ENCODE measurements at regions not wholly inside any gene's neighbourhood (a gene's known extent, or its start where the extent isn't known, plus 50 kb on each side); places are given as distances from the start of the nearest gene placed in this dataset.

DNA sequence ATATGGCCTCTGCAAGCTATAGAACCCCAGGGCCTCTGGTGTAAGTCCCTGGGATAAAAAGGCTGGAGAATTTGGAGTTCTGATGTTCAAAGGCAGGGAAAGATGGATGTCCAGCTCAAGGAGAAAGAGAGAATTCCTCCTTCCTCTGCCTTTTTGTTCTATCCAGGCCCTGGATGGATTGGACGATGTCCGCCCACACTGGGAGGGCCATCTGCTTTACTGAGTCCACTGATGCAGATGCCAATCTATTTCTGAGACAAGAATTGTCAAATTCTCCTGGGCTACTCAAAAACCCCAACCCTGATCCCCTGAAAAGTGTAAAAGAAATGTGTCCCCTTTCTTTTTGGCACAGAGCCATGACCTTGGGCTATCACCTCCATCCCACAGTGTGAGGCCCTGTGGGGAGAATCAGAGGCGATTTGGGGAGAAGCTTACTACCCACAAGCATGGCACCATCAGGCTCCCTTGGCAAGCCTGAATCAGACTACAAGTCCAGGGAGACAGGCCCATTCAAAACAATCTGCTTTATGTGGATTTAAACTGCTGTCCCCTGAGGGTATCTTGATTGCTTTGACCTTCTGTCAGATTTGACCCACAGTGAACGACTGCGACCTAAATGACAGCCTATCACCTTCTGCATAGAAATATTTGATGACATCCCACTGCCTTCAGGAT is 334.0 kb downstream of the NUAK1 start:
- Mint-ChIP-seq H3K27ac (no peak overlapping the region), H3K4me1 (no peaks in the 10 kb centered on the region), H3K27me3 (peaks cover 3% of the 10 kb centered on the region), H3K4me3 (no peak overlapping the region), H3K9me3 (peaks cover 5% of the 10 kb centered on the region), H3K36me3 (ENCODE audit: low read depth) (no peaks in the 10 kb centered on the region)
- ATAC-seq (replicated peaks): no peak

DNA sequence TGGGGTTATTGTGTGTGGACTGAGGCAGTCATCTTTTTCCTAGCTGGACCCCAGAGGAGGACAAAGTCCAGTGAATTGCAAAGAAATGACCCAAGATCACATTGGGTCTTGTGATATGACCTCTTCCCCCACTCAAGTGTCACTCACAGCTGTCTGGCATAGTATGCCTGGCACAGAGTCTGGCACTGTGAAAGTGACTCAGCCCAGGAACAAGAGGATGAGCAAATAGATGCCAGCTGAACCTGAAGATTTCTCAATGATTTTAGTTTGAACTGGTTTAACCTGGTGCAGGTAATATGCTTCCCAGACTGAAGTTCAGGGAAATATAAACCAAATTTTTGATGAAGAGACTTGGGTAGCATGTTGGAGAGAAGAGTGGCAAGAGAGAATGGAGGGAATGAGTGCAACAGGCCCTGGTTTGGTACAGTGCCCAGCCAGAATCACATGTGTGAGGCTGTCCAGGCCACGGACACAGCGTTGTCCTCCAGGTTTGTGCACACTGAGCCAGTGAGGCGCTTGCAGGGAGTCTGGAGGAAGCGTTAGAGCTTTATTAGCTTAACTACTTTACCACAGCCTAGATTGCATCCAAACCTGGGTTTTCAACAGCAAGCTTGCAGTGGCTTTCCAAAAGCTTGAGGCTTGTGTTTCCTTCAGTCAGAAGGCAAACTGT is 332.9 kb downstream of the NUAK1 start:
- H3K4me3 Mint-ChIP-seq: no peak overlapping the region
- no peaks in the 10 kb centered on the region for H3K36me3 Mint-ChIP-seq (ENCODE audit: low read depth)
- no peak for ATAC-seq (replicated peaks)
- H3K27ac Mint-ChIP-seq: no peak overlapping the region
- no peaks in the 10 kb centered on the region for H3K4me1 Mint-ChIP-seq
- H3K27me3 Mint-ChIP-seq: peaks cover 3% of the 10 kb centered on the region
- H3K9me3 Mint-ChIP-seq: peaks cover under 1% of the 10 kb centered on the region

DNA sequence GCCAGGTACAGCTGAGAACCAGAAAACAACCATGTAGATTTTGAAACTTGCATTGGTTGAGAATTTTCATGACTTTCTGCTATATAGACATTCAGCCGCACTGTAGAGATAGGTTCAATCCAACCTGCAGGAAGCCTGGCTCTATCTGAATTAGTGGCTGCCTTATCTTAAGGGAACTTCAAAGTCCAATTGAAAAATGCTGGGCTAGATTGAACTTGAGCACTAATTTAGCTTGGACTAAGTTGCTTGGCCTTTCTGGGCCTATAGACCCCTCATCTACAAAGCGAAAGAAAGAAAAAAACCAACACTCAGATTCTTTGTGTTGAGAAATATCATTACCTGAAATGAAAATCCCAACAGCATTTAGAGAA is 332.4 kb downstream of the NUAK1 start:
- no peaks in the 10 kb centered on the region for H3K4me1 Mint-ChIP-seq
- peaks cover 3% of the 10 kb centered on the region for H3K27me3 Mint-ChIP-seq
- no peak overlapping the region for H3K27ac Mint-ChIP-seq

DNA sequence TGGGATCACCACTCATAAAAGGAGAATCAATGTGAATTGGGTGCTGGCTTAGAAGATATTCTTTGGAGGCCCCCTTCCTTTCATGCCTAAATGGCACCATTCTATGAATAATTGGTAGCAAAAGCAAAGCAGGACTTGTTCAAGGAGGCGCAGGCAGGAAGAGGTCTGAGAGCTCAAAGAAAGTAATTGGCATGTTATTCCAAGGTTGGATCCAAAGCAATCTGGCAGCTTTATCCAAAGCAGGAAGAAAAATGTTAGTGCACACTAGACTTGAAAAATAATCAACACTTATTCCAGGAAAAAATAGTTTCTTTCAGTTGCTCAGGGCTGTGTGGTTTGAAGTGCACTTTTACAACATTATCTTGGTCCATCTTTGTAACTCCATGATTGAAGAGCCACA is 326.4 kb downstream of the NUAK1 start:
- Mint-ChIP-seq H3K27ac (no peak overlapping the region), H3K4me1 (no peaks in the 10 kb centered on the region), H3K9me3 (peaks cover 4% of the 10 kb centered on the region), H3K27me3 (no peaks in the 10 kb centered on the region), H3K4me3 (no peak overlapping the region), H3K36me3 (ENCODE audit: low read depth) (no peaks in the 10 kb centered on the region)
- no peak for ATAC-seq (replicated peaks)

More for the DNA sequence above, 332.4 kb downstream of the NUAK1 start:
- H3K9me3 Mint-ChIP-seq: peaks cover 4% of the 10 kb centered on the region
- ATAC-seq (replicated peaks): no peak
- H3K4me3 Mint-ChIP-seq: no peak overlapping the region
- no peaks in the 10 kb centered on the region for H3K36me3 Mint-ChIP-seq (ENCODE audit: low read depth)

DNA sequence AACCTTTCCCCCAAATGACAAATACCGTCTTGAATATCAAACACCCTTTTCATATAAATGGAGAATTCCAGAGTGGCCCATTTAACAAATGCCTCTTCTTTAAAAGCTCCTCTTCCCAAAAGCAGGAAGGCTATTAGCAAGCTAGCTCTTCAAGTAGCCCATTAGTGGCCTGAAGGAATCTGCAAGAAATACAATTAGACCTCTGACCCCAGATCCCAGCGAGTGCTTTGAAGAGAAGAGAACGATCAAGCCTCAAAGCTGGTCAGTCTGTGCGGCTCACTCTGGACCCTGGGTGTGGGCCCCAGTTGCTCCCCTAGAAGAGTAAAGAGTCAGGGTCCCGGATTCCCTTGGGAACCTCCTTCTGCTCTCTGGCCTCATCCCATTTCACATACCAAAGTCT is 325.6 kb downstream of the NUAK1 start:
- no peaks in the 10 kb centered on the region for H3K4me1 Mint-ChIP-seq
- no peak overlapping the region for H3K4me3 Mint-ChIP-seq
- ATAC-seq (replicated peaks): no peak

DNA sequence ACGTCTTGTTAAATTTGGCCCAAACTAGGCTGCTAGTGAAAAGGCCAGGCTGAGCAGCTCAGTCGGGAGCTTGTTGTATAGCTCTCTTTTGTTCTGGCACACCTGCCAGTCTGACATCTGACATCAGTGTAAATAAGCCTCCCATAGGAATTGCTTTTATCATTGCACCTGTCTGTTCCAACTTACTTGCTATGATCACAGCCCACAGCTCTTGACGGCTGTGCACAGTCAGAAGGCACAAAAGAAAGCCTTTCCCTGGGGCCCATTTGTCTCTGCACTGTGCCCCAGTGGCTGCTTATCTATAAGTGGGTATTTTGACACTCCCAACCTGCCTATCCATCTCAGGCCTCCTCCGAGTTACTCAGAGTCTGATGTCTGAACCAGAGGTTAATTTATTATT is 324.5 kb downstream of the NUAK1 start:
- H3K27ac Mint-ChIP-seq: no peak overlapping the region
- H3K4me3 Mint-ChIP-seq: no peak overlapping the region
- no peaks in the 10 kb centered on the region for H3K4me1 Mint-ChIP-seq
- no peaks in the 10 kb centered on the region for H3K27me3 Mint-ChIP-seq
- peaks cover 4% of the 10 kb centered on the region for H3K9me3 Mint-ChIP-seq
- H3K36me3 Mint-ChIP-seq (ENCODE audit: low read depth): no peaks in the 10 kb centered on the region
- ATAC-seq (replicated peaks): no peak

More for the DNA sequence above, 325.6 kb downstream of the NUAK1 start:
- no peaks in the 10 kb centered on the region for H3K27me3 Mint-ChIP-seq
- H3K27ac Mint-ChIP-seq: no peak overlapping the region
- no peaks in the 10 kb centered on the region for H3K36me3 Mint-ChIP-seq (ENCODE audit: low read depth)
- H3K9me3 Mint-ChIP-seq: peaks cover 4% of the 10 kb centered on the region

DNA sequence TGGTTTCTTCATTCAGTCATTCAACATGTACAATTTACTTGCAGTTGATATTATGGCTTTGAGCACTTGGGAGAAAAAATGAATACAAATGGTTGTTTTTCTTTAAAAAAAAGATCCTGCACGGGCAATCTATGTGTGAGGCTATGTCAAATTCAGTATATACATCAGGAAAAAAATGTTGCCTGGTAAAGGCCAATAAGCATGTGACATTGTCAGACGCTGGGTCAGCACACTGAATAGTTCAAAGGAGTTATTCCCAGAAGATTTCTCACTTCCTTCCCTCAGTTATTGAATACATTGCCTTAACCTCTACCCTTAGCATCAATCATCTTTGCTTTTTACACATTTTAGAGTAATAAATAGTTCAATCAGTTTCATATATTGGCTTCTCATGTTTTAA is 319.2 kb downstream of the NUAK1 start:
- no peaks in the 10 kb centered on the region for H3K36me3 Mint-ChIP-seq (ENCODE audit: low read depth)
- no peaks in the 10 kb centered on the region for H3K4me1 Mint-ChIP-seq
- H3K27ac Mint-ChIP-seq: no peak overlapping the region
- peaks cover 8% of the 10 kb centered on the region for H3K9me3 Mint-ChIP-seq
- peaks cover 12% of the 10 kb centered on the region for H3K27me3 Mint-ChIP-seq
- no peak overlapping the region for H3K4me3 Mint-ChIP-seq
- ATAC-seq (replicated peaks): no peak

DNA sequence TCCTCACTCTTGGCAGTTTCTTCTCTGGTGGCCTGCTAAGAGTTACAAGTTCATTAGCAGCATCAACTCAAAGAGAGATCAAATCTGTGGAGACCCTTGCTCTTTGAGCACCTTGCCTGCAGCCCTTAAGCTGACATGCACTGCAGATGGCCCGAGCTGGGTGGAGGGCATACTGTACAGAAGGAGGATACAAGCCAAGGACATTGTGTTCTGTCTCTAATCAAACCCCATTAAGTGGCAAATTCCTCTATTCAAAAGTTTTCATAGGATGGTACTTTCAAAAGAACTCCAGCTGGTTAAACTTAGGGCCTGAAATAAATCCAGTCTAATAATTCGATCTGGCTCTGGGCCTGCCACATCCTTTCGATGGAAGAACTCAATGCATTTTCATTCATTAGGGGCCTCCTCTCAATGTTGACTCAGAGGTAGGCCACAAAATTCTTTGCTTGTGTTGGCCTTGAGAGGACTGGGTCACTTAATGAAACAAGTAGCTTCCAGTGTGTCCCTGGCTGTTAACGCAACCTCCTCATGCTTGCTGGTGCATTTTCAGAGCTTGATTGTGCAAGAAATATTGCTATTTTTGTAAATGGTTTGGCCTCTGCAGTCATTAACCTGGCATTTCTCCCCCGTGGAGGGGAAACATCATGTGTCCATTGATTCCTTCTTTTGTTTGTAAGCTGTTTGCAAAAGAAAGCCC is 318.2 kb downstream of the NUAK1 start:
- H3K4me3 Mint-ChIP-seq: no peak overlapping the region
- H3K27ac Mint-ChIP-seq: no peak overlapping the region
- no peaks in the 10 kb centered on the region for H3K36me3 Mint-ChIP-seq (ENCODE audit: low read depth)
- peaks cover 8% of the 10 kb centered on the region for H3K9me3 Mint-ChIP-seq
- peaks cover 15% of the 10 kb centered on the region for H3K27me3 Mint-ChIP-seq
- H3K4me1 Mint-ChIP-seq: no peaks in the 10 kb centered on the region
- no peak for ATAC-seq (replicated peaks)

DNA sequence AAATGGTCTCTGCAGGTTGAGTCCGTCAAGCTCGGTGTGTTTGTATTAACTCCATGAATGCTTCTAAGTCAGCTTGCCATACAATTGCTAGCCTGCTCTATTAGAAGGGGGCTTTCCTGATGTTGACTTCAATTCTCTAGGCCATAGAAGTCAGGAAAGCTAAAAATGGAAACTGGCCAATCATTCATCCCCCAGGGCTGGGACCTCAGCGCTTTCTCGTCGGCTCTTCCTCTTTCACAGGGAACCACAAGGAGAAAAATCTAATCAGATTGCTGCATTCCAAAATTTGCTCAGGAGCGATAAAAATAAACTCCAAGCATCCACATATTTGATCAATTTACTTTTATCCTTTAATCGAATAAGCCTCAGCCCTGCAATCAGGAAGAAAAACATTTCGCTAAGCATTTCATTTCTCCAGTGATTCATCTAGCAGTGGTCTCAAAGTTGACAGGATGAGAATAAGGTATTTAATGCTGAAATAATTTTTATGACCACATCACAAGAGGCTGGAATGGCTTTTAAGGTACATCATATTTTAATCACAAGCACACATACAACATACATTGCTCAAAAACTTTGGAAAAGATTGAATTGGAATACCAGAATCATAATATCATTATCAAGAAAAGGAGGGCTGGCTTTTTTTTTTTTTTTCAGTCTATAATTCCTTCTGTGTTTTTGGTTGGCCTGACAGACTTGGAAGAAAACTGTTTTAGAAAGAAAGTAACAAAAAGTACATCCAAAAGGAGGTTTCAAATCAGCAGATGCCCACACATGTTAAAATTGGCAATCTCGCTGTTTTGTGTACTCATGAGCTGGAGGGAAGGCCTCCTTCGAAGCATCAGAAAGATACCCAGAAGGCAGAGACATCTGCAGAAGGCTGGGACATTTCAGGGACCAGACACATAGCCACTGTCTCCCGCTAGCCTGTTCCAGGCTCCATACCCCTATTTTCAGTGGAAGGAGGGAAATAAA is 316.3 kb downstream of the NUAK1 start:
- Mint-ChIP-seq H3K27me3 (peaks cover 15% of the 10 kb centered on the region), H3K27ac (no peak overlapping the region), H3K9me3 (peaks cover 8% of the 10 kb centered on the region), H3K36me3 (ENCODE audit: low read depth) (no peaks in the 10 kb centered on the region), H3K4me1 (no peaks in the 10 kb centered on the region), H3K4me3 (no peak overlapping the region)
- ATAC-seq (replicated peaks): no peak

DNA sequence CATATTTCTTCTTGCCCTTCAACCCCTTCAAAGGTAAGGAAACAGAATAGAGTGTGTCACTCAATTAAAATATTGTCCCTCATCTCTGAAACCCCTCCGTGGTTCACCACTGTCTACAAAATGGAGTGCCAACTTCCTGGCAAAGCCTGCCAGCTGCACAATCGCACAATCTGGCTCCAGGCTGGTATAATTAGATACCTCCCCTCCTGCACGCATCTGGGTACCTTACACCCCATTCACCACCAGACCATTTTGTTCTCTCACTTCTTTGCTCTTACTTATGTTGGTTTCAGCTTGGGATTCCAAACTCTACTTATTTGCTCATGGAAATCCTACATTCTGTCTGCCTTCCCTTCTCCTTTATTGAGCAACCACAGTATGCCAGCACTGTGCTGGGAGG is 314.9 kb downstream of the NUAK1 start:
- no peak overlapping the region for H3K27ac Mint-ChIP-seq
- H3K4me3 Mint-ChIP-seq: no peak overlapping the region
- no peak for ATAC-seq (replicated peaks)
- no peaks in the 10 kb centered on the region for H3K4me1 Mint-ChIP-seq
- peaks cover 15% of the 10 kb centered on the region for H3K27me3 Mint-ChIP-seq
- no peaks in the 10 kb centered on the region for H3K36me3 Mint-ChIP-seq (ENCODE audit: low read depth)
- H3K9me3 Mint-ChIP-seq: peaks cover 8% of the 10 kb centered on the region

DNA sequence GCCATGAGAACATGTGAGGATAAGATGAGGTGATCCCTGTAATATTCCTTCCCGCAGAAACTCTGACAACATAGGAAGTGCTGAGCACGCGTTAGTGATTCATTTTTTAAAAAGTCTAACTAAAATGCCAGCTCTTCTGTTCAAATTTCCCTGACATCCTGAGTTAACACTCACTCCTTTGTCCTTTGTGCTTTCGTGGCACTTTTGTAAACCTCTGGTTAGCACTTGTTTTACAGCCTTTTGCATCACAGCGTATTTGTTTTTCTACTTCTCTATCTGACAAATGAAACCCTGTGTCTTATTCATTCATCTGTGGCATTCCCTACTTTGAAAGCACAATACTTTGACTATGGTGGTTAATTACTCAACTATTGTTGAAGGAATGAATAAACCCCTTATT is 313.6 kb downstream of the NUAK1 start:
- ATAC-seq (replicated peaks): no peak
- no peak overlapping the region for H3K27ac Mint-ChIP-seq
- no peak overlapping the region for H3K4me3 Mint-ChIP-seq
- peaks cover 8% of the 10 kb centered on the region for H3K9me3 Mint-ChIP-seq
- no peaks in the 10 kb centered on the region for H3K36me3 Mint-ChIP-seq (ENCODE audit: low read depth)
- no peaks in the 10 kb centered on the region for H3K4me1 Mint-ChIP-seq
- peaks cover 15% of the 10 kb centered on the region for H3K27me3 Mint-ChIP-seq

DNA sequence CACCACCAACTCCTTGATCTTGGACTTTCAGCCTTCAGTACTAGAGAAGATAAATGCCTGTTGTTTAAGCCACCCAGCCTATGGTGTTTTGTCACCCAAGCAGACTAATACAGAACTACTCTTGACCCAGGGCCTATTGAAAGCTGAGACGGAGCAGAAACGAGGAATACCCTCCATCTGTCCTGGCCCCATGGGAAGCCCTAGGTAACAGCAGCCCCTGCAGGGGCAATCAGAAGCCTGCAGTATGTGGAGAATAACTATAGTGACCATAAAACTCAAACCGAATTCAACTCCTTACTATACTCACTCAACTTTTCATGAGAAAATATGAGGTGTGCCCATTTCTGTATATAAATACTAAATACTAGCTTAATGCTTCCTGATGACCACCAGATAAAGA is 307.4 kb downstream of the NUAK1 start:
- no peaks in the 10 kb centered on the region for H3K4me1 Mint-ChIP-seq
- H3K27ac Mint-ChIP-seq: no peak overlapping the region
- no peaks in the 10 kb centered on the region for H3K36me3 Mint-ChIP-seq (ENCODE audit: low read depth)
- ATAC-seq (replicated peaks): no peak
- H3K4me3 Mint-ChIP-seq: no peak overlapping the region
- no peaks in the 10 kb centered on the region for H3K27me3 Mint-ChIP-seq
- no peaks in the 10 kb centered on the region for H3K9me3 Mint-ChIP-seq

DNA sequence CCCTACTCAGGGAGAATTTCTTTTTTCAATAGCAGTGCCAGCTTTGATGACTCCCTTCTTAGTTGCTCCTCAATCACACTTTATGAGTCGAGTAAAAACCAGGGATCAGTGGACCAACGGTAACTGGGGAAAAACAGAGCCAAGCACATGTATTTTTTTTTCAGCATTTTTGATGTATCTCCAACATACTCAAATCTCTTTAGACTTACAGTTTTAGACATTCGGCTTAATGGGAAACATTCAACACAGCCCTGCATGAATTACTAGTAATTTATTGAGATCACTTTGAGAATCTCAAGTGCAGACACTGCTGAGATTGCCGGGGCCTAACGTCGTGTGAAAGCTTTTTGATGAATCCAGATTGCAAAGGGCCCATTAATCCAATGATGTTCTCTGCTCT is 306.7 kb downstream of the NUAK1 start:
- no peaks in the 10 kb centered on the region for H3K27me3 Mint-ChIP-seq
- no peak overlapping the region for H3K27ac Mint-ChIP-seq
- H3K36me3 Mint-ChIP-seq (ENCODE audit: low read depth): no peaks in the 10 kb centered on the region
- no peak overlapping the region for H3K4me3 Mint-ChIP-seq
- no peaks in the 10 kb centered on the region for H3K9me3 Mint-ChIP-seq
- no peak for ATAC-seq (replicated peaks)
- H3K4me1 Mint-ChIP-seq: no peaks in the 10 kb centered on the region

DNA sequence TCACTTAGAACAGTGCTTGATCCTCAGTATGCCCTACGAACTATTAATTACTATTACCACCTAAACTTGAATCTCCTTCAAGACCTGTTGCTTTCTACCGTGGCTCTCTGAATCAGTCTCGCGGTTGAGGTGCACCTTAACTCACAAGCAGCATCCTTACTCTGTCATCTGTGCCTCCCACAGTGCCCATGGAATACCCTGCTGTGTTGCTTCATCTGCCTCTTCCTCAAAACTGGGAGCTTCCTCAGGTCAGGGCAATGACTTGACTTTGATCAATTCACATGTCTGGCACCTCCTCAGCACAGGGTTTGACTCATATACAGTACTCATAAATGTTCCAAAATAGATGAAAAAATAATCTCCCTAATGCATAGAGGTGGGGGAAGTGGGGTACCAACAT is 305.9 kb downstream of the NUAK1 start:
- no peak for ATAC-seq (replicated peaks)
- H3K4me1 Mint-ChIP-seq: no peaks in the 10 kb centered on the region
- H3K27ac Mint-ChIP-seq: no peak overlapping the region
- no peaks in the 10 kb centered on the region for H3K27me3 Mint-ChIP-seq
- no peak overlapping the region for H3K4me3 Mint-ChIP-seq
- no peaks in the 10 kb centered on the region for H3K36me3 Mint-ChIP-seq (ENCODE audit: low read depth)
- H3K9me3 Mint-ChIP-seq: no peaks in the 10 kb centered on the region

Measured in activated T-helper 17 cell treated with anti-CD3 and anti-CD28 coated beads, Interleukin-2, amount 50 U/mL, for 72 hours (primary cell).